Nephron progenitor cell (in vitro differentiated cells): ENCODE measurements at regions not wholly inside any gene's neighbourhood (a gene's known extent, or its start where the extent isn't known, plus 50 kb on each side); places are given as distances from the start of the nearest gene placed in this dataset.
A peak's percentile ranks its signal among the peaks of the same experiment; 100 is the strongest.

ENCODE experiments used
- DNase-seq: peaks from one replicate; pipeline ENCODE4 v3.0.0; 2021
- H3K27ac Mint-ChIP-seq: 2 replicates; pipeline ENCODE4 v1.8.0; 2021; ENCODE audit warnings: mild to moderate bottlenecking, moderate library complexity, mixed read lengths
- H3K27me3 Mint-ChIP-seq: 2 replicates; pipeline ENCODE4 v1.8.0; 2021; ENCODE audit warnings: mild to moderate bottlenecking, low read depth, mixed read lengths; ENCODE audit not compliant: poor library complexity
- H3K36me3 Mint-ChIP-seq: 2 replicates; pipeline ENCODE4 v1.8.0; 2021; ENCODE audit warnings: low read depth, mixed read lengths
- H3K4me1 Mint-ChIP-seq: 2 replicates; pipeline ENCODE4 v1.8.0; 2021; ENCODE audit warnings: mixed read lengths
- H3K4me3 Mint-ChIP-seq: 2 replicates; pipeline ENCODE4 v1.8.0; 2021; ENCODE audit warnings: mild to moderate bottlenecking, moderate library complexity, mixed read lengths
- H3K9me3 Mint-ChIP-seq: 2 replicates; pipeline ENCODE4 v1.8.0; 2021; ENCODE audit warnings: mild to moderate bottlenecking, moderate library complexity, mixed read lengths
- TF ChIP-seq, protein P1 (sequence below): fragments of 200-600 bp; sonication (generic); IDR thresholded peaks from 2 replicates; pipeline ENCODE4 v1.5.0; 2021; ENCODE audit warnings: antibody characterized with exemption

DNA sequence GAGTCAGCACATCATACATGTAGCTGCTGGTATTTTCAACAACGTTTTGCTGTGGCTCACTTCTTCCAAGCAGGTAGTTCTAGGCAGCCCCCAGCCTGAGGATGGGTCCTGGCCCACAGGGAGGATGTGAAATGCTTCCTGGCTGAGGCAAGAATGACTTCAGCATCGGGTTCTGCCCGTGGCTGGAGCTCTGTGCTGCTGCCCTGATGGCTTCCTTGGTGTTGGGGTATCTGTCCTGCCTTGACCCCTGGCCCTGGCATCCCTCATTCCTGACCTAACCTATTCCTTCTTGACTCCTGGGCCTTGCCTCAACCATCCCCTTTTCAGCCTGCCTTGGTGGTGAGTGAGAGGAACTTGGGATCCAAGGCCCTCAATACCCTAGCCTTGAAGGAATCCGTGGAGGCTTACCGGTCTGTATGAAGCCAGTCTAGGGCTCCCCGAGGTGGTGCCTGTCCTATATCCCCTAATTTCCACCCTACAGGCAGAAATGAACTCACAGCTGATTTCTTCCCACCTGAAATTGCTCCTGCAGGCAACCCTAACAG is 300.6 kb downstream of the TLE3 start:
- DNase-seq: no peak
- H3K27me3 Mint-ChIP-seq: peaks cover 5% of the 10 kb centered on the region
- no peaks in the 10 kb centered on the region for H3K9me3 Mint-ChIP-seq
- no peak overlapping the region for H3K27ac Mint-ChIP-seq
- peaks cover 59% of the 10 kb centered on the region for H3K4me1 Mint-ChIP-seq
- no peak overlapping the region for H3K4me3 Mint-ChIP-seq
- TF ChIP-seq, protein P1, sequence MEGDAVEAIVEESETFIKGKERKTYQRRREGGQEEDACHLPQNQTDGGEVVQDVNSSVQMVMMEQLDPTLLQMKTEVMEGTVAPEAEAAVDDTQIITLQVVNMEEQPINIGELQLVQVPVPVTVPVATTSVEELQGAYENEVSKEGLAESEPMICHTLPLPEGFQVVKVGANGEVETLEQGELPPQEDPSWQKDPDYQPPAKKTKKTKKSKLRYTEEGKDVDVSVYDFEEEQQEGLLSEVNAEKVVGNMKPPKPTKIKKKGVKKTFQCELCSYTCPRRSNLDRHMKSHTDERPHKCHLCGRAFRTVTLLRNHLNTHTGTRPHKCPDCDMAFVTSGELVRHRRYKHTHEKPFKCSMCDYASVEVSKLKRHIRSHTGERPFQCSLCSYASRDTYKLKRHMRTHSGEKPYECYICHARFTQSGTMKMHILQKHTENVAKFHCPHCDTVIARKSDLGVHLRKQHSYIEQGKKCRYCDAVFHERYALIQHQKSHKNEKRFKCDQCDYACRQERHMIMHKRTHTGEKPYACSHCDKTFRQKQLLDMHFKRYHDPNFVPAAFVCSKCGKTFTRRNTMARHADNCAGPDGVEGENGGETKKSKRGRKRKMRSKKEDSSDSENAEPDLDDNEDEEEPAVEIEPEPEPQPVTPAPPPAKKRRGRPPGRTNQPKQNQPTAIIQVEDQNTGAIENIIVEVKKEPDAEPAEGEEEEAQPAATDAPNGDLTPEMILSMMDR: no peak
- no peaks in the 10 kb centered on the region for H3K36me3 Mint-ChIP-seq

DNA sequence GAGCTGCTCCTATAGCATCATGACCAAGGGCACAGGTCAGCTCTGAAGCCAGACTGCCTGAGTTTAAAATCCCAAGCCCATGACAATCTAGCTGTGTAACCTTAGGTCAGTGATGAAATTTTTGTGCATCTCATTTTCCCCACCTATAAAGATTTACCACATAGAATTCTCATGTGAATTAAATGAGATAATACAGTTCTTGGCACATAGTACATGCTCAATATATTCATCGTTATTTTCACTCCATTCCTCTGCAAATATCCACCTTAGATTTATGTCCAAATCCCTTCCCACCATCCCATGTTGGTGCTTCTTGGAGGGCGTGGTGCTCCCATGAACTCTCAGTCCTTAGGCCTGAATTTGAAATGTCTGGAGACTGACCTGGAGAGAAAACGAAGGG is 300.1 kb downstream of the TLE3 start:
- Mint-ChIP-seq H3K27me3 (peaks cover 6% of the 10 kb centered on the region), H3K27ac (no peak overlapping the region)
- TF ChIP-seq, protein P1: no peak

DNA sequence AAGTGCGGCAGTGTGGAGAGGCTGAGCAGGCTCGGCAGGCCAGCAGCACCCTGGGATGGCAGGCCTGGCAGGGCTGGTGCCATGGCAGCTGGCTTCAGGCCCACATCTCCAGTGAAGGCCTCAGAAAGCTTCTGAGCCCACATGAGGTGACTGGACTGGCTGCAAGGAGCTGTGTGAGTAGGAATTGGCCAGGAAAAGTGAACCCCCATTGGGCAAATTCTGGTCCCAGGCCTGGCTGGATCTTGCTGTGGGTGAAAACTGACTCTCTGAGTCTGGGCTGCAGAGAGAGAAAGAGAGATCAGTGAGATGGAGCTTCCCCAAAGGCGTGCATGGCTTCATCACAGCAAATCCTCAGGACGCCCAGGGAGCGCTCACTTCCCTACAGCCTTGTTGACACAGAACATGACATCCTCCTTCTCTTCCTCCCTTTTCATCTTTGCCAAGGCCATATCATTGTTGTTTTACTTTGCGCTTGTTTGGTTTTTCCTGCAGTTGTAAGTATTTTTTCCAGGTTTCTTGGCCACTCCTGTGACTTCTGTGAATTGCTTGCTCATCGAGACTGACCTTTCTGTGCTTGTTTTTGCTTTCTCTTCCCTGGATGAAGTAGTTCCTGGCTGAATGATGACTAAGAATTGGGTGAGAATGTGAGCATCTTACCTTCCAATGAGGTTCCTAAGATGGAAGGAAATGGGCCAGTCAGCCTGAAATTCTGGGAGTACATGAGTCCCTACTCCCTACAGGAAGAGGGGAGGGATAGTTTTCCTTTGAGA is 299.1 kb downstream of the TLE3 start:
- H3K27ac Mint-ChIP-seq: no peak overlapping the region
- peaks cover 50% of the 10 kb centered on the region for H3K4me1 Mint-ChIP-seq
- TF ChIP-seq, protein P1: no peak
- H3K36me3 Mint-ChIP-seq: no peaks in the 10 kb centered on the region
- peaks cover 8% of the 10 kb centered on the region for H3K27me3 Mint-ChIP-seq
- H3K4me3 Mint-ChIP-seq: no peak overlapping the region
- H3K9me3 Mint-ChIP-seq: no peaks in the 10 kb centered on the region
- DNase-seq: no peak

More for the DNA sequence above, 300.1 kb downstream of the TLE3 start:
- Mint-ChIP-seq H3K9me3 (no peaks in the 10 kb centered on the region), H3K36me3 (no peaks in the 10 kb centered on the region), H3K4me3 (no peak overlapping the region), H3K4me1 (peaks cover 59% of the 10 kb centered on the region)
- DNase-seq: no peak

DNA sequence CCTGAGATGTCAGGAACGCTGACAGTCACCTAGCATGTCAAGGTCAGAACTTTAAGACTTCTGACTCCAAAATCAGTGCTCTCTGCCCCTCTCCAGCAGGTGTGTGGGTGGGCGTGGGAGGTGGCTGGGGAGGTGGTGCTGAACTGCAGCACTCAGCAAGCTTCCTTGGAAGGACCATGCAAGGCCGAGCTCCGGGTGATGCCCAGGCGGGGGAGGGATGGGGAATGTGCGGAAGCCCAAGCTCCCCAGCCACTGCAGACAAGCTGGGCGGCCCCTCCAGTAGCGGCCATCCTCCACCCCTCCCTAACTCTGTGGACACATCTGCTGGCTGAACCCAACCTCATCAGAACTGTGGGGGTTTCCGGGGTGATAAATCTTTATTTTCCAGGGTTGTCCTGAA is 296.6 kb downstream of the TLE3 start:
- TF ChIP-seq, protein P1: no peak
- peak; percentile 27 for DNase-seq
- no peaks in the 10 kb centered on the region for H3K36me3 Mint-ChIP-seq
- no peak overlapping the region for H3K27ac Mint-ChIP-seq
- H3K4me3 Mint-ChIP-seq: no peak overlapping the region
- no peaks in the 10 kb centered on the region for H3K9me3 Mint-ChIP-seq
- peaks cover 38% of the 10 kb centered on the region for H3K4me1 Mint-ChIP-seq
- peaks cover 15% of the 10 kb centered on the region for H3K27me3 Mint-ChIP-seq

DNA sequence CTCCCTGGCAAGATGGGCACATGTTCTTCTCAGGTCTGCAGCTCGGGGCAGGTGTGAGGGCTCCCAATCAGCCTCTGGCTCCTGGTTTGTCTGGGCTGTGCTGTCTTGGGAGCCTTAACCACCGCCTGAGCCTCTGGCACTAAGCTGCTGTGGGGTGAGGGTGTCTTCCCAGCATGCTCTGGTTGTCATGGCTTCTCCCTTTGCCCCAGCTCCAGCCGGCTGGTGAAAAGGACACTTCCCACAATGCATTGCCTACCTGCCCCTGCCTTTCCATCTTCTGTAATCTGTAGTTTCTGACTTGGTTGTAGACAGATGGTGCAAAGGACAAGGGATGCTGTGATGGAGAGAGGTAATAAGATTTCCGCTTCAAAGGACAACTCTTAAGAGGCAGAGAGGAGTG is 295.3 kb downstream of the TLE3 start:
- H3K27me3 Mint-ChIP-seq: peaks cover 19% of the 10 kb centered on the region
- TF ChIP-seq, protein P1: no peak
- no peaks in the 10 kb centered on the region for H3K9me3 Mint-ChIP-seq
- H3K4me3 Mint-ChIP-seq: no peak overlapping the region
- no peak overlapping the region for H3K27ac Mint-ChIP-seq
- H3K36me3 Mint-ChIP-seq: no peaks in the 10 kb centered on the region
- DNase-seq: no peak
- peaks cover 38% of the 10 kb centered on the region for H3K4me1 Mint-ChIP-seq

DNA sequence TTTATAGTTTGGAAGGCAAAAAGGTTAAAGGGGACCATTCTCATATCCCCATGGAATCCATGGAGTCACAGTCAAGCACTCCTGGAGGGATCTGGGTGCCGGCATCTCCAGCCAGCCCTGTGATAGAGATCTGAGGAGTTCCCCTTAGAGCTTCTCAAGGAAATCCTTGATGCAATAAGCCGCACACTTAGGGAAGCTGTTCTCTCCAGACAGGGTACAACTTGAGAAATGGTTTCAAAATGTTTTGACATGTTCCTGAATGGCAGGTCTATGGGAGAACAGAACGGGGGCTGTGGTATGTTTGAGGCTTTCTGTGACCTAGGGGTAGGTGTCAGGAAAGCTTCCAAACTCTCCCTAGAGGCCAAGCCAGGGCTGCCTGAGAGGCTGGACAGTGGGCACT is 292.9 kb downstream of the TLE3 start:
- no peak for DNase-seq
- no peaks in the 10 kb centered on the region for H3K9me3 Mint-ChIP-seq
- H3K27ac Mint-ChIP-seq: no peak overlapping the region
- H3K4me3 Mint-ChIP-seq: no peak overlapping the region
- TF ChIP-seq, protein P1: no peak
- peaks cover 21% of the 10 kb centered on the region for H3K27me3 Mint-ChIP-seq
- H3K4me1 Mint-ChIP-seq: peaks cover 20% of the 10 kb centered on the region
- H3K36me3 Mint-ChIP-seq: no peaks in the 10 kb centered on the region
